CD4-positive, alpha-beta T cell treated with Interleukin-17A for 1 hour (primary cell): ENCODE measurements at regions not wholly inside any gene's neighbourhood (a gene's known extent, or its start where the extent isn't known, plus 50 kb on each side); places are given as distances from the start of the nearest gene placed in this dataset.

Experiments
- DNase-seq: peaks from one replicate; pipeline ENCODE4 v3.0.0-alpha.2; 2020

- DNase-seq = no peak
These were observed 92.9 kb upstream of the IGF1 start for GRCh38 chr12:102573237-102573636.

- no peak for DNase-seq
These were observed 91.5 kb upstream of the IGF1 start for GRCh38 chr12:102571889-102572288.

GRCh38 chr12:102570256-102570655, 89.9 kb upstream of the IGF1 start:
- no peak for DNase-seq

- DNase-seq = no peak
These were observed 89.4 kb upstream of the IGF1 start for GRCh38 chr12:102569803-102570202.

- no peak for DNase-seq
These were observed 87.9 kb upstream of the IGF1 start for GRCh38 chr12:102568276-102568675.

- DNase-seq = no peak
These were observed 86.9 kb upstream of the IGF1 start for GRCh38 chr12:102567031-102567985.

- no peak for DNase-seq
These were observed 85.2 kb upstream of the IGF1 start for GRCh38 chr12:102565555-102565954.

- no peak for DNase-seq
These were observed 83.7 kb upstream of the IGF1 start for GRCh38 chr12:102564026-102564425.

- DNase-seq = no peak
These were observed 82.6 kb upstream of the IGF1 start for GRCh38 chr12:102562836-102563425.

- no peak for DNase-seq
These were observed 70.8 kb upstream of the IGF1 start for GRCh38 chr12:102551186-102551585.

- no peak for DNase-seq
These were observed 69.3 kb upstream of the IGF1 start for GRCh38 chr12:102549691-102550090.

GRCh38 chr12:102548543-102548942, 68.2 kb upstream of the IGF1 start:
- DNase-seq = no peak

- DNase-seq = no peak
These were observed 63.4 kb upstream of the IGF1 start for GRCh38 chr12:102543494-102544485.

- no peak for DNase-seq
These were observed 62.6 kb upstream of the IGF1 start for GRCh38 chr12:102542816-102543440.

- DNase-seq = no peak
These were observed 60.5 kb upstream of the IGF1 start for GRCh38 chr12:102540815-102541385.

GRCh38 chr12:102539651-102540553, 59.5 kb upstream of the IGF1 start:
- DNase-seq = no peak

GRCh38 chr12:102535306-102535705, 54.9 kb upstream of the IGF1 start:
- DNase-seq = no peak

GRCh38 chr12:102534899-102535298, 54.5 kb upstream of the IGF1 start:
- DNase-seq = no peak

- DNase-seq = no peak
These were observed 53.3 kb upstream of the IGF1 start for GRCh38 chr12:102533483-102534215.
